NCI-H748 (cell line): ENCODE measurements at regions not wholly inside any gene's neighbourhood (a gene's known extent, or its start where the extent isn't known, plus 50 kb on each side); places are given as distances from the start of the nearest gene placed in this dataset.

Experiments
- DNase-seq: peaks from one replicate; lab custom pipeline; 2025; ENCODE audit not compliant: unreplicated experiment; lab: John Stamatoyannopoulos, UW

- no peak for DNase-seq
These were observed 68.4 kb upstream of the SLCO3A1 start for GRCh38 chr15:91784973-91785709.

DNA sequence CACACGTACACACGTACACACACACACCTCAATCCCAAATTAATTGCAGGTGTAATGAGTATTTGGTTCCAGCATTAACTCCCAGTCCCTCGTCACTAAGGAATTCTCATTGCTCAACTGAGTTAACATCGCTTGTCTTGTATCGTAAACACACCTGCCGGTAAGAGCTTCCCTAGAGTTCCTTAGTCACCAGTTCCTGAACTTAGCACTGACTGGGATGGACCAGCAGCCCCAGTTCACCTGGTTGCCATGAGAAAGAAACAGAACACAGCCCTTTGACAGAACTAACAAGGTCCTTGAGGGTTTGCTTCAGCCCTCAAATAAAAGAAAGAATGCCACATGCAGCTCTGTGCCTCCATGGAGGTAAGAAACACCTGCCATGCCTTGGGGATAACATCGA, 66.3 kb upstream of the SLCO3A1 start:
- peak; percentile 79 for DNase-seq

GRCh38 chr15:91789136-91789535, 64.4 kb upstream of the SLCO3A1 start:
- no peak for DNase-seq

GRCh38 chr15:91790836-91791235, 62.7 kb upstream of the SLCO3A1 start:
- DNase-seq, result no peak

DNA sequence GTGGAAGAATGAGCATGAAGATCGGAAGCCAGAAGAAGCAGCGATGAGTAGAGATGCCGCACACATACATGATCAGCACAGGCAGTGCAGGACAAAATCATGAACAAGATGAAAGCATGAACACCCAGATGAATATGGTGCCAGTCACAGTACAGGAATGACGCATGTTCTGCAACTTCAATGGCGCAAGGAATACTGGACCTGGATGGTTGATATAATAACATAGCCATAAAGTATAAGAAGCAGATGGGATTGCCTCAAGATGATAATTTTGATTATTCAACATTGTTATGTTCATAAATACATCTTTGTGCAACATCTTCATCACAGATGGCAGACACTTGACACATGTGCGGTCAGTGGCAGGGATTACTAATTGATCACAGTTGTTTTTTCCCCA, 59.7 kb upstream of the SLCO3A1 start:
- no peak for DNase-seq

- no peak for DNase-seq
These were observed 58.3 kb upstream of the SLCO3A1 start for GRCh38 chr15:91795235-91795634.

DNA sequence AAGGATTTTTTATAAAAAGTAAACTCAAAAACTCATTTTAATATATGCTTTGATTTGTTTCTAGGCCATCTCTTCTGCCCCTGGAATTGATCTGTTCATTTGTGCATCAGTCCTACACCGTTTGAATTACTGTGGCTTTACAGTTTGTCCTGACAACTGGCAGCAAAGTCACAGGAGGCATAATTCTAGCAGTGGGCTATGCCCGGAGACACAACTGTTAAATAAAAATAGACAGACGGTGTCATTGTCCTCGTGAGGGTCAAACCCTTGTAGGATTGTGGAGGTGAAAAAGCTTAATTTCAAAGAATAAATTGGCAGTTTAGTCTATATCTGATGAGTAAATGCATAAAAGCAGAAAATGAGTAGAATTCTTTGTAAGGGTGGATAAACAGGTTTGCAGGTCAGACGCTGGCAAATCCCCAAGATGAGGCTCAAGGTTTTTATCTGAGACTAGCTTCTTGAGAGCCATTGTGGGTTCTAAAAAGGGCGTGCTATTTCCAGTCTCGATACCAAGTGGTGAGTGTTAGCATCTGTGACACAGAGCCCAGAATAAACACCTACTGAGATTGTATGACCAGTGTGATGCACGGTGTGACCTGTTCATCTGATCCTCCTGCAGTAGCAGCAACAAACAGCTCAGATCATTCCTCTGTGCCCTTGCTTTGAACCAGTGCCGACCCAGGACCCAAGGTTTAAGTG, 51.5 kb upstream of the SLCO3A1 start:
- DNase-seq, result no peak

GRCh38 chr15:91803260-91803659, 50.2 kb upstream of the SLCO3A1 start:
- no peak for DNase-seq
